ENCODE measurements at regions not wholly inside any gene's neighbourhood (a gene's known extent, or its start where the extent isn't known, plus 50 kb on each side); places are given as distances from the start of the nearest gene placed in this dataset.

DNA sequence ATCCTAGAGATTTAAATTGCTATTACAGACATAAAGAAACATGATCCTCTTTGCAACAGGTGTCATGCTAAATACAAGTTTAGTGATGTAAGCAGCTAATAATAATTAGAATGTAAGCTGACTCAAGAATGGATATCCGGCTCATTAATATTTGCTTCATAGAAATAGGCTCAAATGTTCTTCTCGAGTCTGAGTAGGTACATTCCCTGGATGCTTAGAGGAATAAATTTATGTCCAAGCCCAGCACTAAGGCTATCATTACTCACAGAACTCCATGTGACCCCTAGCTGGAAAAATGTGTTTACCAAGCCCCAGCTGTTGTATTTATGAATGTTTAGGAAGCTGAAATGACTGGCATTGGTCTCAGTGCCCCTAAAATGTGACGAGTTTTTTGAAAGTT, 87.6 kb upstream of the TSPAN7 start:
- H3K27me3 Mint-ChIP-seq (ENCODE audit: insufficient read depth, low read depth, poor library complexity): peaks cover 2% of the 10 kb centered on the region
- TF ChIP-seq EZH2 (IDR thresholded peaks at IDR 0.05; ENCODE audit: low read depth, unreplicated experiment): no peak
- TF ChIP-seq EZH2phosphoT487 (IDR thresholded peaks at IDR 0.05; ENCODE audit: unreplicated experiment): no peak
- no peak for TF ChIP-seq CTCF (conservative IDR thresholded peaks at IDR 0.05; ENCODE audit: low read depth in 2 of 2)
- no peak for TF ChIP-seq ETS1 (IDR thresholded peaks at IDR 0.05)
- TF ChIP-seq ZNF114 (CRISPR knock-in tag; IDR thresholded peaks at IDR 0.05): no peak
- TF ChIP-seq, protein P1, sequence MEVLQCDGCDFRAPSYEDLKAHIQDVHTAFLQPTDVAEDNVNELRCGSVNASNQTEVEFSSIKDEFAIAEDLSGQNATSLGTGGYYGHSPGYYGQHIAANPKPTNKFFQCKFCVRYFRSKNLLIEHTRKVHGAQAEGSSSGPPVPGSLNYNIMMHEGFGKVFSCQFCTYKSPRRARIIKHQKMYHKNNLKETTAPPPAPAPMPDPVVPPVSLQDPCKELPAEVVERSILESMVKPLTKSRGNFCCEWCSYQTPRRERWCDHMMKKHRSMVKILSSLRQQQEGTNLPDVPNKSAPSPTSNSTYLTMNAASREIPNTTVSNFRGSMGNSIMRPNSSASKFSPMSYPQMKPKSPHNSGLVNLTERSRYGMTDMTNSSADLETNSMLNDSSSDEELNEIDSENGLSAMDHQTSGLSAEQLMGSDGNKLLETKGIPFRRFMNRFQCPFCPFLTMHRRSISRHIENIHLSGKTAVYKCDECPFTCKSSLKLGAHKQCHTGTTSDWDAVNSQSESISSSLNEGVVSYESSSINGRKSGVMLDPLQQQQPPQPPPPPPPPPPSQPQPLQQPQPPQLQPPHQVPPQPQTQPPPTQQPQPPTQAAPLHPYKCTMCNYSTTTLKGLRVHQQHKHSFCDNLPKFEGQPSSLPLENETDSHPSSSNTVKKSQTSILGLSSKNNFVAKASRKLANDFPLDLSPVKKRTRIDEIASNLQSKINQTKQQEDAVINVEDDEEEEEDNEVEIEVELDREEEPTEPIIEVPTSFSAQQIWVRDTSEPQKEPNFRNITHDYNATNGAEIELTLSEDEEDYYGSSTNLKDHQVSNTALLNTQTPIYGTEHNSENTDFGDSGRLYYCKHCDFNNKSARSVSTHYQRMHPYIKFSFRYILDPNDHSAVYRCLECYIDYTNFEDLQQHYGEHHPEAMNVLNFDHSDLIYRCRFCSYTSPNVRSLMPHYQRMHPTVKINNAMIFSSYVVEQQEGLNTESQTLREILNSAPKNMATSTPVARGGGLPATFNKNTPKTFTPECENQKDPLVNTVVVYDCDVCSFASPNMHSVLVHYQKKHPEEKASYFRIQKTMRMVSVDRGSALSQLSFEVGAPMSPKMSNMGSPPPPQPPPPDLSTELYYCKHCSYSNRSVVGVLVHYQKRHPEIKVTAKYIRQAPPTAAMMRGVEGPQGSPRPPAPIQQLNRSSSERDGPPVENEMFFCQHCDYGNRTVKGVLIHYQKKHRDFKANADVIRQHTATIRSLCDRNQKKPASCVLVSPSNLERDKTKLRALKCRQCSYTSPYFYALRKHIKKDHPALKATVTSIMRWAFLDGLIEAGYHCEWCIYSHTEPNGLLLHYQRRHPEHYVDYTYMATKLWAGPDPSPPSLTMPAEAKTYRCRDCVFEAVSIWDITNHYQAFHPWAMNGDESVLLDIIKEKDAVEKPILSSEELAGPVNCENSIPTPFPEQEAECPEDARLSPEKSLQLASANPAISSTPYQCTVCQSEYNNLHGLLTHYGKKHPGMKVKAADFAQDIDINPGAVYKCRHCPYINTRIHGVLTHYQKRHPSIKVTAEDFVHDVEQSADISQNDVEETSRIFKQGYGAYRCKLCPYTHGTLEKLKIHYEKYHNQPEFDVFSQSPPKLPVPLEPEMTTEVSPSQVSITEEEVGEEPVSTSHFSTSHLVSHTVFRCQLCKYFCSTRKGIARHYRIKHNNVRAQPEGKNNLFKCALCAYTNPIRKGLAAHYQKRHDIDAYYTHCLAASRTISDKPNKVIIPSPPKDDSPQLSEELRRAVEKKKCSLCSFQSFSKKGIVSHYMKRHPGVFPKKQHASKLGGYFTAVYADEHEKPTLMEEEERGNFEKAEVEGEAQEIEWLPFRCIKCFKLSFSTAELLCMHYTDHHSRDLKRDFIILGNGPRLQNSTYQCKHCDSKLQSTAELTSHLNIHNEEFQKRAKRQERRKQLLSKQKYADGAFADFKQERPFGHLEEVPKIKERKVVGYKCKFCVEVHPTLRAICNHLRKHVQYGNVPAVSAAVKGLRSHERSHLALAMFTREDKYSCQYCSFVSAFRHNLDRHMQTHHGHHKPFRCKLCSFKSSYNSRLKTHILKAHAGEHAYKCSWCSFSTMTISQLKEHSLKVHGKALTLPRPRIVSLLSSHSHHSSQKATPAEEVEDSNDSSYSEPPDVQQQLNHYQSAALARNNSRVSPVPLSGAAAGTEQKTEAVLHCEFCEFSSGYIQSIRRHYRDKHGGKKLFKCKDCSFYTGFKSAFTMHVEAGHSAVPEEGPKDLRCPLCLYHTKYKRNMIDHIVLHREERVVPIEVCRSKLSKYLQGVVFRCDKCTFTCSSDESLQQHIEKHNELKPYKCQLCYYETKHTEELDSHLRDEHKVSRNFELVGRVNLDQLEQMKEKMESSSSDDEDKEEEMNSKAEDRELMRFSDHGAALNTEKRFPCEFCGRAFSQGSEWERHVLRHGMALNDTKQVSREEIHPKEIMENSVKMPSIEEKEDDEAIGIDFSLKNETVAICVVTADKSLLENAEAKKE (CRISPR knock-in tag; IDR thresholded peaks at IDR 0.05): no peak
- TF ChIP-seq STAT1 (IDR thresholded peaks at IDR 0.05; ENCODE audit: unreplicated experiment): no peak
- TF ChIP-seq POLR2AphosphoS5 (IDR thresholded peaks at IDR 0.05; ENCODE audit: low read depth): no peak
- TF ChIP-seq NANOG (IDR thresholded peaks at IDR 0.05; ENCODE audit: borderline replicate concordance): no peak

More for the DNA sequence above, 87.6 kb upstream of the TSPAN7 start:
- no peaks in the 10 kb centered on the region for H3K79me2 ChIP-seq (replicated peaks; ENCODE audit: insufficient read depth)
- no peaks in the 10 kb centered on the region for H3K36me3 ChIP-seq (ENCODE audit: insufficient read depth)
- H4K20me1 ChIP-seq (replicated peaks; ENCODE audit: insufficient read depth): no peaks in the 10 kb centered on the region
- H2AFZ ChIP-seq: no peak overlapping the region
- H3F3A ChIP-seq (replicated peaks; ENCODE audit: low read depth): no peaks in the 10 kb centered on the region
- no peaks in the 10 kb centered on the region for H3K4me1 ChIP-seq (ENCODE audit: insufficient read depth)
- no peaks in the 10 kb centered on the region for H3K9me2 ChIP-seq (ENCODE audit: insufficient read depth)
- ATAC-seq (no peak), DNase-seq (ENCODE audit: low spot score) (no peak)
- no peak overlapping the region for H3K27ac ChIP-seq (ENCODE audit: low read depth)
- no peak overlapping the region for H3K4me3 ChIP-seq
- no peak overlapping the region for H3K4me2 ChIP-seq
- no peak overlapping the region for H3K4me3 Mint-ChIP-seq
- H3K27me3 ChIP-seq (ENCODE audit: insufficient read depth): no peaks in the 10 kb centered on the region
- H3K9me3 Mint-ChIP-seq: no peaks in the 10 kb centered on the region
- no peaks in the 10 kb centered on the region for H3K4me1 Mint-ChIP-seq
- H3K27ac Mint-ChIP-seq: no peak overlapping the region
- H3K36me3 Mint-ChIP-seq (ENCODE audit: low read depth): no peaks in the 10 kb centered on the region

Data from GM23338 (cell line).